ENCODE measurements at regions not wholly inside any gene's neighbourhood (a gene's known extent, or its start where the extent isn't known, plus 50 kb on each side); places are given as distances from the start of the nearest gene placed in this dataset.

DNA sequence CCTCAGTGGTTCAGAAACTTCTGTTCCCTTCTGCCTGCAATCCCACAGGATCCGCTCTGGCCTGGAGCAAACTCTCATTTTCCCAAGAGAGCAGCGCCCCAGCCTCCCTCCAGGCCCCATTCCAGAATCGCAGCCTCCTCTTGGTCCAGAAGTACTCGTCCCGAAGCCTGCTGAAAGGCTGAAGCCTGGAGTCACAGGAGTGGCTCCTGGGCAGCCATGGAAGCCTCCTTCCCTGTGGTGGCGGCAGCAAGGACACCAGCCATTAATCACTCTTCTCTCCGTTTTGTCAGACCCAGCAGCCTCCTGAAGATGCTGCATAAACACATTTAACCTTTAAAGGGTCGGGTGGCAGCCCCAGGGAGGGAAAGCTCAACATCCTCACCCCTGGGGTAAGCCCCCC is 66.9 kb upstream of the TNRC6C start:
- intact Hi-C loops (cut with DNase I; ENCODE audit: low total_unique reads), result no loop called here
- Histone ChIP-seq H3K4me3 (no peak overlapping the region), H3K36me3 (no peaks in the 10 kb centered on the region), H3K9me3 (no peaks in the 10 kb centered on the region), H3K4me1 (peaks cover 6 to 17% (median 13%) of the 10 kb centered on the region in 4 donors), H3K27ac (no peak overlapping the region), H3K27me3 (peaks cover 0 to 14% (median 0%) of the 10 kb centered on the region in 3 donors)
- TF ChIP-seq, protein P1, sequence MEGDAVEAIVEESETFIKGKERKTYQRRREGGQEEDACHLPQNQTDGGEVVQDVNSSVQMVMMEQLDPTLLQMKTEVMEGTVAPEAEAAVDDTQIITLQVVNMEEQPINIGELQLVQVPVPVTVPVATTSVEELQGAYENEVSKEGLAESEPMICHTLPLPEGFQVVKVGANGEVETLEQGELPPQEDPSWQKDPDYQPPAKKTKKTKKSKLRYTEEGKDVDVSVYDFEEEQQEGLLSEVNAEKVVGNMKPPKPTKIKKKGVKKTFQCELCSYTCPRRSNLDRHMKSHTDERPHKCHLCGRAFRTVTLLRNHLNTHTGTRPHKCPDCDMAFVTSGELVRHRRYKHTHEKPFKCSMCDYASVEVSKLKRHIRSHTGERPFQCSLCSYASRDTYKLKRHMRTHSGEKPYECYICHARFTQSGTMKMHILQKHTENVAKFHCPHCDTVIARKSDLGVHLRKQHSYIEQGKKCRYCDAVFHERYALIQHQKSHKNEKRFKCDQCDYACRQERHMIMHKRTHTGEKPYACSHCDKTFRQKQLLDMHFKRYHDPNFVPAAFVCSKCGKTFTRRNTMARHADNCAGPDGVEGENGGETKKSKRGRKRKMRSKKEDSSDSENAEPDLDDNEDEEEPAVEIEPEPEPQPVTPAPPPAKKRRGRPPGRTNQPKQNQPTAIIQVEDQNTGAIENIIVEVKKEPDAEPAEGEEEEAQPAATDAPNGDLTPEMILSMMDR (IDR thresholded peaks at IDR 0.05), result no peak
- TF ChIP-seq POLR2AphosphoS5 (IDR thresholded peaks at IDR 0.05), result no peak
- TF ChIP-seq EP300 (IDR thresholded peaks at IDR 0.05), result no peak
- no peak for TF ChIP-seq POLR2A (IDR thresholded peaks at IDR 0.05)
- whole genome bisulfite sequencing, 5 donors, result 63 to 78% (median 67%) methylated on average over 8 of the region's 8 CpGs
- DNase-seq, result no peak

DNA sequence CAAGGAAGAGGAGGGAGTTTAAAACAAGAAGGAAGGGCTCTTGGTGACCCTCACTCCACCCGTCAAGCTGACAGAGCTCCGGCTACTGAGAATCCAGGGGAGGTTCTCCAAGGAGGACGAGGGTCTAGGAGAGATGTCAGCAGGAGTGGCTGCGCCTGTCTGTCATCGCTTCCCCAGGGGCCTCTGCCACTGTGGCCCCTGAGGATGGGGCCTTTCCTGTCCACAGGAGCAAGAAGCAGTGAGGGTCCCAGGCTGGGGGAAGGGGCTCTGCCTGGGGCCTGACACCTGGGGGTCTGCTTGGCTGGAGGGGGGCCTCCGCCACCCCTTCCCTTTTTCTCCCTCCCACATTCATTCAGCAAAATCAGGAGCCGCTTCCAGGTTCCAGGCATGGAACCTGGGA is 66.5 kb upstream of the TNRC6C start:
- no peak for DNase-seq
- 78 to 91% (median 88%) methylated on average over 6 to 7 of the region's 7 CpGs for WGBS, 5 donors
- Histone ChIP-seq H3K27me3 (peaks cover 0 to 13% (median 0%) of the 10 kb centered on the region in 3 donors), H3K4me1 (peaks cover 6 to 15% (median 10%) of the 10 kb centered on the region in 4 donors), H3K9me3 (no peaks in the 10 kb centered on the region), H3K4me3 (no peak overlapping the region), H3K27ac (no peak overlapping the region), H3K36me3 (no peaks in the 10 kb centered on the region)
- intact Hi-C loops (cut with DNase I; ENCODE audit: low total_unique reads), result no loop called here
- TF ChIP-seq POLR2A (IDR thresholded peaks at IDR 0.05) (no peak), EP300 (IDR thresholded peaks at IDR 0.05) (no peak), POLR2AphosphoS5 (IDR thresholded peaks at IDR 0.05) (no peak)
- TF ChIP-seq, protein P1 (IDR thresholded peaks at IDR 0.05), result no peak

DNA sequence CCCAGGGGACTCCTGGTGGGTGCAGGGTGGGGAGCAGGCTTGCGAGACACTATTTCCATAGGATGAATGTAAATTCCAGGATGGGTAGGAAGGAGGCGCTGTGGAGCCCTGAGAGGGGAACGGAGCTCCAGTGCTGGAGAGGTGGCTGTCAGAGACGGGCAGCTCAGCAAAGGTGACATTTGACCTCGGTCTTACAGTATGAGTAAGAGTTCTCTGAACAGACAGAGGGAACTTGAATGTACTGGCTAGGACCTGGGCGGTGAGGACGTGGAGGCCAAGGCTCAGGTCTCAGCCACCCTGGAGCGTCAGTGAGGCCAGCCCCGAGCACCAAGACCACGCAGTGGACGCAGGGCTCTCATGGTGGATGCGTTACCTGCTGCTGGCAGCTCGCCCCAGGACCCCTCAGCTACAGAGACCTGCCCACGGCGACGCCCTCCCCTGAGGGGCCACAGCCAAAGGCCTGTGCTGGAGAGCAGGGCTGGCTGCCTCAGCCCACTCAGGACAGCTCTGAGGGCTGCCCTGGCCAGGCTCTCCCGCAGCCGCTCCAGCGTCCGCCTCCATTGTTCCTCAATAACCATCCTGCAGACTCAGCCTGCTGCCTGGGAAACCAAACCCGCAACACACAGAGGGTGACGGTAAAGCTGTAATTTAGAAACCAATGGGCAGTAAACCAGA is 65.9 kb upstream of the TNRC6C start:
- TF ChIP-seq POLR2AphosphoS5 (IDR thresholded peaks at IDR 0.05), result no peak
- TF ChIP-seq, protein P1 (IDR thresholded peaks at IDR 0.05), result no peak
- no peak for TF ChIP-seq EP300 (IDR thresholded peaks at IDR 0.05)
- TF ChIP-seq POLR2A (IDR thresholded peaks at IDR 0.05), result no peak
- intact Hi-C loops (cut with DNase I; ENCODE audit: low total_unique reads), result no loop called here
- no peaks in the 10 kb centered on the region for H3K36me3 ChIP-seq
- H3K4me1 ChIP-seq, result peaks cover 1 to 9% (median 5%) of the 10 kb centered on the region in 4 donors
- no peak for DNase-seq
- 72 to 76% (median 76%) methylated on average over 22 of the region's 22 CpGs for WGBS, 5 donors
- H3K9me3 ChIP-seq, result no peaks in the 10 kb centered on the region
- no peak overlapping the region for H3K27ac ChIP-seq
- no peak overlapping the region for H3K4me3 ChIP-seq
- H3K27me3 ChIP-seq, result peaks cover 0 to 11% (median 0%) of the 10 kb centered on the region in 3 donors

DNA sequence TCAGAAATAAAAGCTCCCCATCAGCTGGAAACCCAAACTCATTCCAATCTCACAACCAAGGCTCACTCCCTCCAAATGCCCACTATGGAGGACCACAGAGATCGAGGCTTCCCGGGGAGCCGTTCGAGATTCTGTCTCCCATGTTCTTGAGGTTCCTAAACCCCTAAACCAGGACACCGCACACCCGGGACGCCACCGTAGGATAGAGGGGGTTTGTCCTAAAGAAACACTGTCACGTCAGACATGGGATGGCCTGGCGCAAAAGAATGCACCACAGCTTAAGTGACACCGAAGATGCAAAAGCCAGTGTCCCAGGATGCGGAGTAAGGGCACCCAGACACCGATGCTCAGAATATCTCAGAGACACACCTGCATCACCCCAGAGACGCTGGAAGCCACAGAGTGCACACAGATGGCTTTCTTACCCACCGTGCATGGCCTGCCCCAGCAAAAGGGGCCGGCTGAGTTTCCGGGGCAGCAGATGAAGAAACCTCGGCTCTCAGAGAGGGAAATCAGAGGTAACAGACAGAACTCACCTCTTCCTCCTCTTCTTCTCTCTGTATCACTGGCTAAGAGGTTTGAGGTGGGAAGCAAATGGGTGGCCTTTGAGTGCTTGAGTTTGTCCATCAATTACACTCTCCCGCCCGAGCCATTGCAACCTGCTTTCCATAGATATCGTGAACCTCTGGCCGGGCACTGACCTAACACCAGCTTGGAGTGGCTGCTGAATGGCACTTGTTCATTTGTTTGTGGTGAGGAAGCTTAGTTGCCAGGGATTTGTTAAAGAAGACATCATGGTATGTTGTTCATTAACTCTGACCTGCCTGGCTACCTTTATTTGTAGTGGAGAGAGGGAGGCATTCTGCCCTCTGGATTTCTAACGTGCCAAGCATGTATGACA is 65.1 kb upstream of the TNRC6C start:
- intact Hi-C loops (cut with DNase I; ENCODE audit: low total_unique reads), result no loop called here
- no peak overlapping the region for H3K4me3 ChIP-seq
- TF ChIP-seq, protein P1 (IDR thresholded peaks at IDR 0.05), result no peak
- no peak for TF ChIP-seq POLR2AphosphoS5 (IDR thresholded peaks at IDR 0.05)
- TF ChIP-seq POLR2A (IDR thresholded peaks at IDR 0.05), result no peak
- TF ChIP-seq EP300 (IDR thresholded peaks at IDR 0.05), result no peak
- H3K27ac ChIP-seq, result no peak overlapping the region
- 78 to 88% (median 88%) methylated on average over 23 of the region's 23 CpGs for WGBS, 5 donors
- H3K36me3 ChIP-seq, result no peaks in the 10 kb centered on the region
- no peaks in the 10 kb centered on the region for H3K9me3 ChIP-seq
- DNase-seq, result no peak
- H3K27me3 ChIP-seq, result peaks cover 0 to 11% (median 0%) of the 10 kb centered on the region in 3 donors
- H3K4me1 ChIP-seq, result peaks cover 0 to 2% (median under 1%) of the 10 kb centered on the region in 4 donors

All from stomach (tissue), 8 donors.